ENCODE measurements at regions not wholly inside any gene's neighbourhood (a gene's known extent, or its start where the extent isn't known, plus 50 kb on each side); places are given as distances from the start of the nearest gene placed in this dataset.
A peak's percentile ranks its signal among the peaks of the same experiment; 100 is the strongest.

DNA sequence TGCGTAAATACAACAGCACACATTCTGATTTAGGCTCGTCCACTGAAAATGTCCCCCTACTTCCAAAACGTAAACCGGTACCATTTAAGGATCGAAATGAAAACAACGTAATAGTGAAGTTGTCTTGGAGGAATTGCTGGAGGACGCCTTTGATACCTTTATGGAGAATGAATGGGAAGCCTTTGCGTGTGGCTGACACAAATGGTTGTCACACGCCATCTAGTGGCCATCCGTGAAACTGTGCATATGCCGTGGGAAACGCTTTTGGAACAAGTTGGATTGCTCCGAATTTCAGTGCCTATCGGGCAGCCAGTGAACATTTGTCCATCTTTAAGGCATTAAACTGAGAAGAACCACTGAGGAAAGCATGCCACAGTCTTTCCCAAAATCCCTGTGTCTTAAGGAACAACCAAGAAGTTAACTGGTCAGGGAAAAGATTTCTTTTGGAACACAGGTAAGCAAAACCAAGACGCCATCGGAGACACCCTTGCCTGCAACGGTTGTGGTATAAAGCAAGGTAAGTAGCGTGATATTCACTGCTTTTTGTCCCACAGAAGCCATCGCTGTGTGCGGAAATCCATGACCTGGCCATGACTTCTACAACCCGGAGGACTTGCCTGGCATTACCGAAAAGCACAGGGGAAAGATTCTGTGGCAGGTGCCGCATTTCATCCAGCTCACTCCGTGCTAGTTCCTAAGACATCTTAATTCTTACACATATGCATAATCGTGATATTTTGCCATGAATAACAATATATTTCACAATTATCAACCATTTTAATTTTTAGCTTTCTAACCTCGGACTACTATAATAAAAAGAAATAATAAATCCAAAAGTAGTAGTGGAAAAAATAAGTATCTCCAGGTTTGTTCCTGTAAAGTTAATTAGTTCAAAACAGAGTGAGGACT, 100.6 kb downstream of the FAM204A start (continued):
- TF ChIP-seq RAD21 (CRISPR knock-in tag; conservative IDR thresholded peaks at IDR 0.05 in 1 of 2, IDR thresholded peaks at IDR 0.05 in 1 of 2) = peak; percentile 79 to 87
- no peak for TF ChIP-seq CCNT2 (IDR thresholded peaks at IDR 0.05; ENCODE audit: borderline replicate concordance, extremely low read depth, insufficient read length, low read depth, low read length)
- TF ChIP-seq MBD2 (IDR thresholded peaks at IDR 0.05; ENCODE audit: borderline replicate concordance, low read depth) = no peak
- TF ChIP-seq, protein P1, sequence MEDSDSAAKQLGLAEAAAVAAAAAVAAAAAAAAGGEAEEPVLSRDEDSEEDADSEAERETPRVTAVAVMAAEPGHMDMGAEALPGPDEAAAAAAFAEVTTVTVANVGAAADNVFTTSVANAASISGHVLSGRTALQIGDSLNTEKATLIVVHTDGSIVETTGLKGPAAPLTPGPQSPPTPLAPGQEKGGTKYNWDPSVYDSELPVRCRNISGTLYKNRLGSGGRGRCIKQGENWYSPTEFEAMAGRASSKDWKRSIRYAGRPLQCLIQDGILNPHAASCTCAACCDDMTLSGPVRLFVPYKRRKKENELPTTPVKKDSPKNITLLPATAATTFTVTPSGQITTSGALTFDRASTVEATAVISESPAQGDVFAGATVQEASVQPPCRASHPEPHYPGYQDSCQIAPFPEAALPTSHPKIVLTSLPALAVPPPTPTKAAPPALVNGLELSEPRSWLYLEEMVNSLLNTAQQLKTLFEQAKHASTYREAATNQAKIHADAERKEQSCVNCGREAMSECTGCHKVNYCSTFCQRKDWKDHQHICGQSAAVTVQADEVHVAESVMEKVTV (CRISPR knock-in tag; IDR thresholded peaks at IDR 0.05) = peak; percentile 71
- peak; percentile 79; the same call in 1 of the 2 replicates for TF ChIP-seq STAG1 (CRISPR knock-in tag; IDR thresholded peaks at IDR 0.05; ENCODE audit: borderline replicate concordance)
- no peak for TF ChIP-seq STAT5A (IDR thresholded peaks at IDR 0.05; ENCODE audit: borderline replicate concordance, low read length)
- TF ChIP-seq RNF2 (IDR thresholded peaks at IDR 0.05) = 0 out of 2 replicates have a peak, but pooled peaks have one; percentile 16
- TF ChIP-seq, protein P2, sequence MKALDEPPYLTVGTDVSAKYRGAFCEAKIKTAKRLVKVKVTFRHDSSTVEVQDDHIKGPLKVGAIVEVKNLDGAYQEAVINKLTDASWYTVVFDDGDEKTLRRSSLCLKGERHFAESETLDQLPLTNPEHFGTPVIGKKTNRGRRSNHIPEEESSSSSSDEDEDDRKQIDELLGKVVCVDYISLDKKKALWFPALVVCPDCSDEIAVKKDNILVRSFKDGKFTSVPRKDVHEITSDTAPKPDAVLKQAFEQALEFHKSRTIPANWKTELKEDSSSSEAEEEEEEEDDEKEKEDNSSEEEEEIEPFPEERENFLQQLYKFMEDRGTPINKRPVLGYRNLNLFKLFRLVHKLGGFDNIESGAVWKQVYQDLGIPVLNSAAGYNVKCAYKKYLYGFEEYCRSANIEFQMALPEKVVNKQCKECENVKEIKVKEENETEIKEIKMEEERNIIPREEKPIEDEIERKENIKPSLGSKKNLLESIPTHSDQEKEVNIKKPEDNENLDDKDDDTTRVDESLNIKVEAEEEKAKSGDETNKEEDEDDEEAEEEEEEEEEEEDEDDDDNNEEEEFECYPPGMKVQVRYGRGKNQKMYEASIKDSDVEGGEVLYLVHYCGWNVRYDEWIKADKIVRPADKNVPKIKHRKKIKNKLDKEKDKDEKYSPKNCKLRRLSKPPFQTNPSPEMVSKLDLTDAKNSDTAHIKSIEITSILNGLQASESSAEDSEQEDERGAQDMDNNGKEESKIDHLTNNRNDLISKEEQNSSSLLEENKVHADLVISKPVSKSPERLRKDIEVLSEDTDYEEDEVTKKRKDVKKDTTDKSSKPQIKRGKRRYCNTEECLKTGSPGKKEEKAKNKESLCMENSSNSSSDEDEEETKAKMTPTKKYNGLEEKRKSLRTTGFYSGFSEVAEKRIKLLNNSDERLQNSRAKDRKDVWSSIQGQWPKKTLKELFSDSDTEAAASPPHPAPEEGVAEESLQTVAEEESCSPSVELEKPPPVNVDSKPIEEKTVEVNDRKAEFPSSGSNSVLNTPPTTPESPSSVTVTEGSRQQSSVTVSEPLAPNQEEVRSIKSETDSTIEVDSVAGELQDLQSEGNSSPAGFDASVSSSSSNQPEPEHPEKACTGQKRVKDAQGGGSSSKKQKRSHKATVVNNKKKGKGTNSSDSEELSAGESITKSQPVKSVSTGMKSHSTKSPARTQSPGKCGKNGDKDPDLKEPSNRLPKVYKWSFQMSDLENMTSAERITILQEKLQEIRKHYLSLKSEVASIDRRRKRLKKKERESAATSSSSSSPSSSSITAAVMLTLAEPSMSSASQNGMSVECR (CRISPR knock-in tag; IDR thresholded peaks at IDR 0.05) = no peak
- TF ChIP-seq C11orf30 (IDR thresholded peaks at IDR 0.05; ENCODE audit: low read depth) = no peak
- TF ChIP-seq PURB (CRISPR knock-in tag; IDR thresholded peaks at IDR 0.05; ENCODE audit: low read depth) = no peak
- TF ChIP-seq, protein P3, sequence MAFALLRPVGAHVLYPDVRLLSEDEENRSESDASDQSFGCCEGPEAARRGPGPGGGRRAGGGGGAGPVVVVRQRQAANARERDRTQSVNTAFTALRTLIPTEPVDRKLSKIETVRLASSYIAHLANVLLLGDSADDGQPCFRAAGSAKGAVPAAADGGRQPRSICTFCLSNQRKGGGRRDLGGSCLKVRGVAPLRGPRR (CRISPR knock-in tag; IDR thresholded peaks at IDR 0.05) = no peak
- peak; percentile 80 for TF ChIP-seq SMC3 (conservative IDR thresholded peaks at IDR 0.05; ENCODE audit: insufficient read depth, low read depth, low read length)
- TF ChIP-seq MAZ (CRISPR knock-in tag; conservative IDR thresholded peaks at IDR 0.05 in 1 of 2, IDR thresholded peaks at IDR 0.05 in 1 of 2) = 0 out of 4 replicates have a peak, but pooled peaks of 1 of the 2 experiments have one; percentile 19
- TF ChIP-seq, protein P4, sequence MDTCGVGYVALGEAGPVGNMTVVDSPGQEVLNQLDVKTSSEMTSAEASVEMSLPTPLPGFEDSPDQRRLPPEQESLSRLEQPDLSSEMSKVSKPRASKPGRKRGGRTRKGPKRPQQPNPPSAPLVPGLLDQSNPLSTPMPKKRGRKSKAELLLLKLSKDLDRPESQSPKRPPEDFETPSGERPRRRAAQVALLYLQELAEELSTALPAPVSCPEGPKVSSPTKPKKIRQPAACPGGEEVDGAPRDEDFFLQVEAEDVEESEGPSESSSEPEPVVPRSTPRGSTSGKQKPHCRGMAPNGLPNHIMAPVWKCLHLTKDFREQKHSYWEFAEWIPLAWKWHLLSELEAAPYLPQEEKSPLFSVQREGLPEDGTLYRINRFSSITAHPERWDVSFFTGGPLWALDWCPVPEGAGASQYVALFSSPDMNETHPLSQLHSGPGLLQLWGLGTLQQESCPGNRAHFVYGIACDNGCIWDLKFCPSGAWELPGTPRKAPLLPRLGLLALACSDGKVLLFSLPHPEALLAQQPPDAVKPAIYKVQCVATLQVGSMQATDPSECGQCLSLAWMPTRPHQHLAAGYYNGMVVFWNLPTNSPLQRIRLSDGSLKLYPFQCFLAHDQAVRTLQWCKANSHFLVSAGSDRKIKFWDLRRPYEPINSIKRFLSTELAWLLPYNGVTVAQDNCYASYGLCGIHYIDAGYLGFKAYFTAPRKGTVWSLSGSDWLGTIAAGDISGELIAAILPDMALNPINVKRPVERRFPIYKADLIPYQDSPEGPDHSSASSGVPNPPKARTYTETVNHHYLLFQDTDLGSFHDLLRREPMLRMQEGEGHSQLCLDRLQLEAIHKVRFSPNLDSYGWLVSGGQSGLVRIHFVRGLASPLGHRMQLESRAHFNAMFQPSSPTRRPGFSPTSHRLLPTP (IDR thresholded peaks at IDR 0.05; ENCODE audit: borderline replicate concordance, extremely low read depth, insufficient read length) = no peak
